ENCODE measurements at regions not wholly inside any gene's neighbourhood (a gene's known extent, or its start where the extent isn't known, plus 50 kb on each side); places are given as distances from the start of the nearest gene placed in this dataset.

DNA sequence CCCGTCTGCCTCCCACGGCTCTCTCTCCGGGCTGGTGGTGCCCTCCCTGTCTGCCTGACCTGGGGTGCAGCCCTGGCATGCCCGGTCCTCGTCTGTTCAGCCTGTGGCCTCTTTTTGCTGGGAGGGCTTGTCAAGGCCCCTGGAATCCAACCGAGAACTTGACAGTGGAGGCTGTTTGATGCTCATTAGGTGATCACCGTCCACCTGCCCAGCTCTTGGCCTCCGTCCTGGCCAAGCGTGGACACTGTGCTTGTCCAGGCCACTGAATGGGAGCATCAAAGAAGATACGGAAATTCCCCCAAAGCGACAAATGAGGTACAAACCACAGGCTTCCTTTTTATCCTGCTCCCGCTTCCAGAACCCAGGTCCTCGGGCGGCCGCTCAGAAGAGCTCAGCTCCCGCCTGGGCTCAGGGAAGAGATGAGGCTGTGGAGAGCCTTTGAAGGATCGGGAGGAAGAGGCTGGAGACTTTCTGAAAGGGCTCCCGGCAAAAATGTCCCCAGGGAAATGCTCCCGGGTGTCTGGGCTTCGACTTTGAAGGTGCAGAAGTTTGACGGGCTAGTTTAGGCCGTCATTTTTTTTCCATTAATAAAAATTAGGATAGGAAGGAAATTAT is 1273.9 kb downstream of the BRD1 start:
- H4K20me1 ChIP-seq (ENCODE audit: low read length), result no peaks in the 10 kb centered on the region
- H2AFZ ChIP-seq (ENCODE audit: low read length), result no peak overlapping the region
- no peaks in the 10 kb centered on the region; the same call in 1 of the 2 replicates for H3K27me3 ChIP-seq (ENCODE audit: low read length)
- POLR2A ChIA-PET (ENCODE audit: unreplicated experiment), result no interaction called here
- no peaks in the 10 kb centered on the region for H3K9me2 ChIP-seq (replicated peaks; ENCODE audit: low read length)
- ATAC-seq (no peak), DNase-seq (no peak)
- H3K9me3 ChIP-seq (ENCODE audit: low read length), result no peaks in the 10 kb centered on the region
- H3K36me3 ChIP-seq (ENCODE audit: low read depth, low read length), result no peaks in the 10 kb centered on the region
- H3K4me1 ChIP-seq (ENCODE audit: insufficient read depth, low read length), result no peaks in the 10 kb centered on the region
- no peak overlapping the region for H3K4me2 ChIP-seq (ENCODE audit: low read length)
- no peak overlapping the region for H3K27ac ChIP-seq (ENCODE audit: low read length)
- no peaks in the 10 kb centered on the region for H3F3A ChIP-seq (ENCODE audit: low read length, unreplicated experiment)
- CTCF ChIA-PET, result no interaction called here
- H3K9ac ChIP-seq (ENCODE audit: low read length), result no peak overlapping the region
- BruUV-seq (replicated peaks), result no TSS peak
- intact Hi-C loops (cut with micrococcal nuclease), result no loop called here
- no peak overlapping the region for H3K4me3 ChIP-seq (ENCODE audit: low read length)
- TF ChIP-seq EZH2phosphoT487 (IDR thresholded peaks at IDR 0.05; ENCODE audit: borderline replicate concordance, low read length) (no peak), EZH2 (IDR thresholded peaks at IDR 0.05; ENCODE audit: low read length, unreplicated experiment) (no peak)
- TF ChIP-seq, protein P1, sequence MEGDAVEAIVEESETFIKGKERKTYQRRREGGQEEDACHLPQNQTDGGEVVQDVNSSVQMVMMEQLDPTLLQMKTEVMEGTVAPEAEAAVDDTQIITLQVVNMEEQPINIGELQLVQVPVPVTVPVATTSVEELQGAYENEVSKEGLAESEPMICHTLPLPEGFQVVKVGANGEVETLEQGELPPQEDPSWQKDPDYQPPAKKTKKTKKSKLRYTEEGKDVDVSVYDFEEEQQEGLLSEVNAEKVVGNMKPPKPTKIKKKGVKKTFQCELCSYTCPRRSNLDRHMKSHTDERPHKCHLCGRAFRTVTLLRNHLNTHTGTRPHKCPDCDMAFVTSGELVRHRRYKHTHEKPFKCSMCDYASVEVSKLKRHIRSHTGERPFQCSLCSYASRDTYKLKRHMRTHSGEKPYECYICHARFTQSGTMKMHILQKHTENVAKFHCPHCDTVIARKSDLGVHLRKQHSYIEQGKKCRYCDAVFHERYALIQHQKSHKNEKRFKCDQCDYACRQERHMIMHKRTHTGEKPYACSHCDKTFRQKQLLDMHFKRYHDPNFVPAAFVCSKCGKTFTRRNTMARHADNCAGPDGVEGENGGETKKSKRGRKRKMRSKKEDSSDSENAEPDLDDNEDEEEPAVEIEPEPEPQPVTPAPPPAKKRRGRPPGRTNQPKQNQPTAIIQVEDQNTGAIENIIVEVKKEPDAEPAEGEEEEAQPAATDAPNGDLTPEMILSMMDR (conservative IDR thresholded peaks at IDR 0.05; ENCODE audit: low read depth, low read length), result no peak
- H3K79me2 ChIP-seq (ENCODE audit: low read length), result no peaks in the 10 kb centered on the region

DNA sequence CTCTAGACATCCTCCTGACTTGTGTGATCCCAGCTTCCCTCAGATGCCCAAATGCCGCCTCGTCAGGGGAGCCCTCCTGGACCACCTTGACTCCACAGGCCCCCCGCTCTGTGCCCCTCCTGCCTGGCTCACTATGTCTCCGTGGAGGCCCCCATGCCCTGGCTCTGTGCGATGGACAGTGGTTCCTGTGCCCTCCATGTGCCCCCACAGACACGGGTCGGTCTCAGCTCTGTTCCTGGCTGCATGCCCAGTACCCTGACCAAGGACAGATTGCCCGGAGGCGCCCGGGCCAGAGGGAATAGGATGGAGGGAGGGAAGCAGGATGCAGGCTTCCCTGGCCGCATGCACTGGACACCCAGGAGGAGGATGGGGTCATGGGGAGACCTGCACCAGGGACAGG is 1274.6 kb downstream of the BRD1 start:
- Histone ChIP-seq H3K9me2 (replicated peaks; ENCODE audit: low read length) (no peaks in the 10 kb centered on the region), H3F3A (ENCODE audit: low read length, unreplicated experiment) (no peaks in the 10 kb centered on the region), H4K20me1 (ENCODE audit: low read length) (no peaks in the 10 kb centered on the region), H3K4me1 (ENCODE audit: insufficient read depth, low read length) (no peaks in the 10 kb centered on the region), H3K27me3 (ENCODE audit: low read length) (no peaks in the 10 kb centered on the region; the same call in 1 of the 2 replicates), H3K36me3 (ENCODE audit: low read depth, low read length) (no peaks in the 10 kb centered on the region), H3K9ac (ENCODE audit: low read length) (no peak overlapping the region), H3K4me3 (ENCODE audit: low read length) (no peak overlapping the region), H3K27ac (ENCODE audit: low read length) (no peak overlapping the region), H3K79me2 (ENCODE audit: low read length) (no peaks in the 10 kb centered on the region), H3K4me2 (ENCODE audit: low read length) (no peak overlapping the region), H2AFZ (ENCODE audit: low read length) (no peak overlapping the region), H3K9me3 (ENCODE audit: low read length) (no peaks in the 10 kb centered on the region)
- CTCF ChIA-PET, result no interaction called here
- intact Hi-C loops (cut with micrococcal nuclease), result no loop called here
- BruUV-seq (replicated peaks), result no TSS peak
- no peak for ATAC-seq
- TF ChIP-seq EZH2phosphoT487 (IDR thresholded peaks at IDR 0.05; ENCODE audit: borderline replicate concordance, low read length) (no peak), EZH2 (IDR thresholded peaks at IDR 0.05; ENCODE audit: low read length, unreplicated experiment) (no peak)
- TF ChIP-seq, protein P1 (conservative IDR thresholded peaks at IDR 0.05; ENCODE audit: low read depth, low read length), result no peak
- no peak for DNase-seq
- POLR2A ChIA-PET (ENCODE audit: unreplicated experiment), result no interaction called here

DNA sequence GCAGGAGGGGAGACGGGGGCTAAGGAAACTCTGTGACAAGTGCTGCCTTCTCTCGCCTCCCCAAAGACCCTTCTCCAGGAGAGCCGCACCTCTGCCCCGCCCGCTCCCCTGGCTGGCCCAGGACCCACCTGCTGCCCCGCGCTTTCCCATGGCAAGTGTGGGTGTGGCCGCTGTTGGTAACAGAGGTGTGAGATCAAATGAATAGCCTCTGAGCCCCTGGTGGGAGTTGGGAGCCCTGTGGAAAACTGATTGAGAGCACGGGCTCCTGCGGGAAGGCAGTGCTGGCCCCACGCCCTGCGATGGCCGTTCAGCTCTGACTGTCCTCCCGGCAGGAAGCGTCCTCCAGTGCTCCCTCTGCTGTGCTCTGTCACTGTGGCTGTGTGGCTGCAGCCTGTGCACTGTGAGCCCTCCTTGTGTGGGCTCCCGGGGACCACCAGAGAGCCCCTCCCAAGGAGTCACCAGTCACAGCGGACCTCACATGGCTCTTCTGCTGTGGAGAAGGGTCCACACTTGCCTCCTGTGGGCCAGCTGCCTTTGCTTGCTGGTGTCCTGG is 1275.9 kb downstream of the BRD1 start:
- Histone ChIP-seq H2AFZ (ENCODE audit: low read length) (no peak overlapping the region), H3K9me2 (replicated peaks; ENCODE audit: low read length) (no peaks in the 10 kb centered on the region), H4K20me1 (ENCODE audit: low read length) (no peaks in the 10 kb centered on the region), H3K4me3 (ENCODE audit: low read length) (no peak overlapping the region), H3K4me2 (ENCODE audit: low read length) (no peak overlapping the region), H3K9ac (ENCODE audit: low read length) (no peak overlapping the region), H3K4me1 (ENCODE audit: insufficient read depth, low read length) (no peaks in the 10 kb centered on the region), H3K27me3 (ENCODE audit: low read length) (no peaks in the 10 kb centered on the region; the same call in 1 of the 2 replicates), H3K79me2 (ENCODE audit: low read length) (no peaks in the 10 kb centered on the region), H3K36me3 (ENCODE audit: low read depth, low read length) (no peaks in the 10 kb centered on the region), H3K27ac (ENCODE audit: low read length) (no peak overlapping the region), H3K9me3 (ENCODE audit: low read length) (no peaks in the 10 kb centered on the region), H3F3A (ENCODE audit: low read length, unreplicated experiment) (no peaks in the 10 kb centered on the region)
- CTCF ChIA-PET, result no interaction called here
- TF ChIP-seq EZH2phosphoT487 (IDR thresholded peaks at IDR 0.05; ENCODE audit: borderline replicate concordance, low read length), result no peak
- TF ChIP-seq, protein P1 (conservative IDR thresholded peaks at IDR 0.05; ENCODE audit: low read depth, low read length), result no peak
- TF ChIP-seq EZH2 (IDR thresholded peaks at IDR 0.05; ENCODE audit: low read length, unreplicated experiment), result no peak
- POLR2A ChIA-PET (ENCODE audit: unreplicated experiment), result no interaction called here
- intact Hi-C loops (cut with micrococcal nuclease), result no loop called here
- BruUV-seq (replicated peaks), result no TSS peak
- ATAC-seq, result no peak
- DNase-seq, result no peak

Data from PC-3 (cell line).